AG04450 (cell line): ENCODE measurements at regions not wholly inside any gene's neighbourhood (a gene's known extent, or its start where the extent isn't known, plus 50 kb on each side); places are given as distances from the start of the nearest gene placed in this dataset.
"Not testable (repeated sequence)": the region's sequence is repeated elsewhere in the genome, so short reads cannot be mapped to it uniquely, and the experiment has no call there.

Experiments used
- CTCF ChIA-PET: fragments of 300-600, 350-600 bp; formaldehyde crosslinking; extraction: SDS; loops from one replicate; lab custom pipeline; 2022; ENCODE audit warnings: antibody characterized with exemption, inconsistent platforms; lab: Charles Lee
- POLR2A ChIA-PET: fragments of 350-600 bp; formaldehyde crosslinking; extraction: SDS; loops from one replicate; lab custom pipeline; 2021; ENCODE audit warnings: antibody characterized with exemption, inconsistent platforms; lab: Yijun Ruan, JAX
- DNase-seq: peaks from one replicate; pipeline ENCODE4 v3.0.0-alpha.2; 2011; ENCODE audit warnings: low read depth, low spot score
- H3K27ac ChIP-seq: one replicate; pipeline ENCODE4 v1.5.1; 2012; ENCODE audit warnings: low read depth, low read length, control low read depth
- H3K27me3 ChIP-seq: one replicate; pipeline ENCODE4 v1.6.0; 2012; ENCODE audit warnings: low read length; ENCODE audit not compliant: control insufficient read depth, insufficient read depth
- H3K4me3 ChIP-seq: 2 replicates; pipeline ENCODE4 v1.5.1; 2011; ENCODE audit warnings: mild to moderate bottlenecking, low read depth, low read length, control low read depth
- H3K9me3 ChIP-seq: 2 replicates; pipeline ENCODE4 v1.5.1; 2012; ENCODE audit warnings: low read length; ENCODE audit not compliant: control insufficient read depth, insufficient read depth
- TF ChIP-seq, protein P1 (sequence below): IDR thresholded peaks from 2 replicates; pipeline ENCODE4 v1.5.1; 2011; ENCODE audit warnings: low read depth, low read length, control low read depth, inconsistent platforms

GRCh38 chr5:18630458-18631045, 996.3 kb downstream of the TAF11L14 start:
- Histone ChIP-seq H3K9me3 (peaks cover 15% of the 10 kb centered on the region), H3K27me3 (no peaks in the 10 kb centered on the region), H3K4me3 (no peak overlapping the region), H3K27ac (no peak overlapping the region)
- POLR2A ChIA-PET = no interaction called here
- CTCF ChIA-PET = no interaction called here
- DNase-seq = no peak
- TF ChIP-seq, protein P1, sequence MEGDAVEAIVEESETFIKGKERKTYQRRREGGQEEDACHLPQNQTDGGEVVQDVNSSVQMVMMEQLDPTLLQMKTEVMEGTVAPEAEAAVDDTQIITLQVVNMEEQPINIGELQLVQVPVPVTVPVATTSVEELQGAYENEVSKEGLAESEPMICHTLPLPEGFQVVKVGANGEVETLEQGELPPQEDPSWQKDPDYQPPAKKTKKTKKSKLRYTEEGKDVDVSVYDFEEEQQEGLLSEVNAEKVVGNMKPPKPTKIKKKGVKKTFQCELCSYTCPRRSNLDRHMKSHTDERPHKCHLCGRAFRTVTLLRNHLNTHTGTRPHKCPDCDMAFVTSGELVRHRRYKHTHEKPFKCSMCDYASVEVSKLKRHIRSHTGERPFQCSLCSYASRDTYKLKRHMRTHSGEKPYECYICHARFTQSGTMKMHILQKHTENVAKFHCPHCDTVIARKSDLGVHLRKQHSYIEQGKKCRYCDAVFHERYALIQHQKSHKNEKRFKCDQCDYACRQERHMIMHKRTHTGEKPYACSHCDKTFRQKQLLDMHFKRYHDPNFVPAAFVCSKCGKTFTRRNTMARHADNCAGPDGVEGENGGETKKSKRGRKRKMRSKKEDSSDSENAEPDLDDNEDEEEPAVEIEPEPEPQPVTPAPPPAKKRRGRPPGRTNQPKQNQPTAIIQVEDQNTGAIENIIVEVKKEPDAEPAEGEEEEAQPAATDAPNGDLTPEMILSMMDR = no peak

- TF ChIP-seq, protein P1 = no peak
- DNase-seq = no peak
- POLR2A ChIA-PET = no interaction called here
- no peak overlapping the region for H3K4me3 ChIP-seq
- H3K9me3 ChIP-seq = peaks cover 12% of the 10 kb centered on the region; the same call in 1 of the 2 replicates
- CTCF ChIA-PET = no interaction called here
- H3K27ac ChIP-seq = no peak overlapping the region
- H3K27me3 ChIP-seq = no peaks in the 10 kb centered on the region
Observed at GRCh38 chr5:18652404-18653215, 1018.4 kb downstream of the TAF11L14 start.

GRCh38 chr5:18653216-18653752, 1019.0 kb downstream of the TAF11L14 start:
- H3K9me3 ChIP-seq = peaks cover 14% of the 10 kb centered on the region; the same call in 1 of the 2 replicates
- no peak overlapping the region for H3K4me3 ChIP-seq
- H3K27ac ChIP-seq = no peak overlapping the region
- CTCF ChIA-PET = no interaction called here
- H3K27me3 ChIP-seq = no peaks in the 10 kb centered on the region
- POLR2A ChIA-PET = no interaction called here
- TF ChIP-seq, protein P1 = no peak
- DNase-seq = no peak

- Histone ChIP-seq H3K4me3 (no peak overlapping the region), H3K9me3 (peaks cover 2% of the 10 kb centered on the region; the same call in 1 of the 2 replicates), H3K27me3 (no peaks in the 10 kb centered on the region), H3K27ac (no peak overlapping the region)
- ChIA-PET POLR2A (no interaction called here), CTCF (no interaction called here)
- DNase-seq = no peak
- TF ChIP-seq, protein P1 = no peak
Observed at GRCh38 chr5:18660511-18660910, 1026.3 kb downstream of the TAF11L14 start.

- ChIA-PET CTCF (no interaction called here), POLR2A (no interaction called here)
- TF ChIP-seq, protein P1 = no peak
- Histone ChIP-seq H3K27me3 (no peaks in the 10 kb centered on the region), H3K27ac (no peak overlapping the region), H3K4me3 (no peak overlapping the region), H3K9me3 (peaks cover 2% of the 10 kb centered on the region; the same call in 1 of the 2 replicates)
- DNase-seq = no peak
Observed at GRCh38 chr5:18662231-18662630, 1028.0 kb downstream of the TAF11L14 start.

- H3K27ac ChIP-seq, H3K27me3 ChIP-seq, CTCF ChIA-PET, H3K4me3 ChIP-seq, H3K9me3 ChIP-seq, DNase-seq, POLR2A ChIA-PET: not testable (repeated sequence)
Observed at GRCh38 chr5:18674212-18674611, 1040.0 kb downstream of the TAF11L14 start.
